ENCODE measurements at regions not wholly inside any gene's neighbourhood (a gene's known extent, or its start where the extent isn't known, plus 50 kb on each side); places are given as distances from the start of the nearest gene placed in this dataset.

- TF ChIP-seq CTCF (IDR thresholded peaks at IDR 0.05) (no peak), POLR2A (IDR thresholded peaks at IDR 0.05) (no peak)
These were observed 1711.2 kb upstream of the CELF4 start for GRCh38 chr18:39276764-39277163.

Data from Peyer's patch (tissue), 4 donors.